ENCODE measurements at regions not wholly inside any gene's neighbourhood (a gene's known extent, or its start where the extent isn't known, plus 50 kb on each side); places are given as distances from the start of the nearest gene placed in this dataset.

DNA sequence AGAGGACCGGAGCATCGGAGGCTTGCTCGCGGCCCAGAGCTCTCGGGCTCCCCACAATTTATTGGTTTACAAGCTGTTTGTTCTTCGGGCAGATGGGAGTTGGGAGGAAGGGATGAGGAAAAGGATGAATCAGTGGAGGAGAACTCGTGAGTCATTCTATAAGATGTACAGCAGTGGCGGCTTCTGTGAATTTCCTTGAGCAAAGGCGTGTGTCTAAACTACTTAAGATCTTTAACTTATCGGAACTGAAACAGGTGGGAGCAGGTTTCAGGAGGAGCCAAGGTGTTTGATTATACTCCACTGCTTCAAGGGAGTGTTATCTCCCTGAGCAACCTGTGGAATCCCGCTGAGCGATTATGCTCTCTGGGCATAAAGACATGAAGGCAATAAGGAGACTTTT lies 50.5 kb upstream of the IBTK start:
- peak; percentile 4 for DNase-seq (ENCODE audit: low spot score)
